ENCODE measurements at regions not wholly inside any gene's neighbourhood (a gene's known extent, or its start where the extent isn't known, plus 50 kb on each side); places are given as distances from the start of the nearest gene placed in this dataset.
"Not testable (repeated sequence)": the region's sequence is repeated elsewhere in the genome, so short reads cannot be mapped to it uniquely, and the experiment has no call there.

DNA sequence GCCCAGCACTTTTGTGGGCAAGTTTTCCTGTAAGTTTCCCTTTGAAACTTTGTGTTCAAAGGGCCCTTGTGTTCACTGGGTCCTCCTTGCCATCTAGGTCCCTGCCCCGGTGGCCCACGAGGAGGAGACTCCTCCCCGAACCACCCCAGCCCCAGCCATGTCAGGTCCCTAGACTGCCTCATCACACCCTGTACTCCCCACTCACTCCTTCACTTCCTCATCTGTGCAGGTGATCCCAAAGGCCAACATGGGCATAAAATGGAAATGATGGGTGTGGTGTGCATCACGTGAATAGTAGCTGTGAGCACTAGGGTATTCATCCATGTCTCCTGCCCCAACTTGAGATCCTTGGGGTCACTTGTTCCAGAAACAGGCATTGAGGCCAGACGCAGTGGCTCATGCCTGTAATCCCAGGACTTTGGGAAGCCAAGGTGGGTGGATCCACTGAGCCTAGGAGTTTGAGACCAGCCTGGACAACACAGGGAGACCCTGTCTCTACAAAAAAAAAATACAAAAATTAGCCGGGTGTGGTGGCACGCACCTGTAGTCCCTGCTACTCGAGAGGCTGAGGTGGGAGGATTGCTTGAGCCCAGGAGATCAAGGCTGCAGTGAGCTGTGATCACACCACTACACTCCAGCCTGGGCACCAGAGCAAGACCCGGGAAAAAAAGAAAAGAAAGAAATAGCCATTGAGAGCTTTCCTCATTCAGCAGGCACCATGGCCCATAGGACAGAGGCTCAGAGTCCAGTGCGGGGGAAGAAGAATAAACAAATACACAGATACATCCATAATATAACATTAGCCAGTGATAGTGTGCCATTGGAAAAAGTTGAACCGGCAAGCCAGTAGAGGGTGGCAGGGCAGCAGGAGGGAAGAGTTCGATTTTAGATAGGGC, 74.5 kb downstream of the KATNIP start:
- TF ChIP-seq, protein P1, sequence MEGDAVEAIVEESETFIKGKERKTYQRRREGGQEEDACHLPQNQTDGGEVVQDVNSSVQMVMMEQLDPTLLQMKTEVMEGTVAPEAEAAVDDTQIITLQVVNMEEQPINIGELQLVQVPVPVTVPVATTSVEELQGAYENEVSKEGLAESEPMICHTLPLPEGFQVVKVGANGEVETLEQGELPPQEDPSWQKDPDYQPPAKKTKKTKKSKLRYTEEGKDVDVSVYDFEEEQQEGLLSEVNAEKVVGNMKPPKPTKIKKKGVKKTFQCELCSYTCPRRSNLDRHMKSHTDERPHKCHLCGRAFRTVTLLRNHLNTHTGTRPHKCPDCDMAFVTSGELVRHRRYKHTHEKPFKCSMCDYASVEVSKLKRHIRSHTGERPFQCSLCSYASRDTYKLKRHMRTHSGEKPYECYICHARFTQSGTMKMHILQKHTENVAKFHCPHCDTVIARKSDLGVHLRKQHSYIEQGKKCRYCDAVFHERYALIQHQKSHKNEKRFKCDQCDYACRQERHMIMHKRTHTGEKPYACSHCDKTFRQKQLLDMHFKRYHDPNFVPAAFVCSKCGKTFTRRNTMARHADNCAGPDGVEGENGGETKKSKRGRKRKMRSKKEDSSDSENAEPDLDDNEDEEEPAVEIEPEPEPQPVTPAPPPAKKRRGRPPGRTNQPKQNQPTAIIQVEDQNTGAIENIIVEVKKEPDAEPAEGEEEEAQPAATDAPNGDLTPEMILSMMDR (IDR thresholded peaks at IDR 0.05; ENCODE audit: poor library complexity, severe bottlenecking) = no peak
- H3K4me1 ChIP-seq (ENCODE audit: insufficient read depth, poor library complexity, severe bottlenecking) = no peaks in the 10 kb centered on the region
- no peaks in the 10 kb centered on the region for H3K36me3 ChIP-seq (ENCODE audit: low read depth)
- ATAC-seq (ENCODE audit: low read depth) = no peak
- no peak for DNase-seq (ENCODE audit: low spot score)
- no peaks in the 10 kb centered on the region for H3K9me3 ChIP-seq (ENCODE audit: severe bottlenecking)
- no peak overlapping the region for H3K27ac ChIP-seq (ENCODE audit: poor library complexity, severe bottlenecking)
- no peak overlapping the region for H3K4me3 ChIP-seq (ENCODE audit: severe bottlenecking)
- H3K27me3 ChIP-seq (ENCODE audit: insufficient read depth, poor library complexity, severe bottlenecking) = no peaks in the 10 kb centered on the region

DNA sequence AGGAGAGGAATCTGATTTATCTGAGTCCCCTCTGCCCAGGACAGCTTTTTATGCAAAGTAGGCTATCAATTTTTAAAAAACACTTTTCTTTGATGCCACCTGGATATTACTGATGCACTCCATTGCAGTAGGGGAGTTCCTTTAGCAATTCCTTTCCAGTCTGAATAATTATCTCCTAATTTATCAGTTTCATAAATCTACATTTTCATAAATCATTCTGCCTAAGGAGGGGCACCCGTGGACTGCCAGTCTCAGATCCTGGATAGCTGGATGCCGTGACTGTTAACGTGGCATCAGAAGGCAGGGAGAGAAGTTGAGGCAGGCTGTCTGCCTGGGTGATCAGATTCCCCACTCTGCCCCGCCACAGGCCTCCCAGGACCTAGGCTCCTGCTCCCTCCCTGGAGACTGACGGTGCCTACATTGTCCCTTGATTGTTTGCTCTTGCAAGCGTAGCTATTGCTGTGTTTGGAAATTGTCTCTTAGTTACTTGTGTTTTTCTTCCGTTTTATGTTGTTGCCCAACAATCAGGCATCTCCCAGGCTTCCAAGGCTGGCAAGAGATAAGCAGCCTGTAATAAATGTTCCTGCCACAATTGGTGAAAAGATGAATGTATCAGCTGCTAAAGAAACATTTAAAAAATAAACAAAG, 75.2 kb downstream of the KATNIP start:
- Histone ChIP-seq H3K36me3 (ENCODE audit: low read depth) (no peaks in the 10 kb centered on the region), H3K9me3 (ENCODE audit: severe bottlenecking) (no peaks in the 10 kb centered on the region), H3K27ac (ENCODE audit: poor library complexity, severe bottlenecking) (no peak overlapping the region), H3K4me1 (ENCODE audit: insufficient read depth, poor library complexity, severe bottlenecking) (no peaks in the 10 kb centered on the region), H3K4me3 (ENCODE audit: severe bottlenecking) (no peak overlapping the region), H3K27me3 (ENCODE audit: insufficient read depth, poor library complexity, severe bottlenecking) (no peaks in the 10 kb centered on the region)
- TF ChIP-seq, protein P1 (IDR thresholded peaks at IDR 0.05; ENCODE audit: poor library complexity, severe bottlenecking) = no peak
- no peak for ATAC-seq (ENCODE audit: low read depth)
- no peak for DNase-seq (ENCODE audit: low spot score)

DNA sequence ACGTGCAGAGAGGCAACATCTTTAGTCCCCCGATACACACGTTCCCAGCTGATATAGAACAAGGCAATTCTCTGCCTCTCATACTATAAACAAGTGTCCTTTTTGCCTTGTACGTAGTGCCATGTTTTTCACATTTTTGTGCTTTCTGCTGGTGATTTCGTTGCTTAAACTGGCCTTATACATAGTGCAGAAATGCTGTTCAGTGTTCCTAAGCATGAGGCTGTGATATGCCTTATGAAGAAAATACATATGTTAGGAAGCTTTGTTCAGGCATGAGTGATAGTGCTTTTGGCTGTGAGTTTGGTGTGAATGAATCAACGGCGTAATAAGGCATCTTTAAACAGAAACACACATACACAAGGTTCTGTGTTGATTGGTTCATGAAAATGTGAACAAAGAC, 77.2 kb downstream of the KATNIP start:
- H3K27ac ChIP-seq (ENCODE audit: poor library complexity, severe bottlenecking) = no peak overlapping the region
- H3K9me3 ChIP-seq (ENCODE audit: severe bottlenecking) = no peaks in the 10 kb centered on the region
- ATAC-seq (ENCODE audit: low read depth) (no peak), DNase-seq (ENCODE audit: low spot score) (no peak)
- TF ChIP-seq, protein P1 (IDR thresholded peaks at IDR 0.05; ENCODE audit: poor library complexity, severe bottlenecking) = no peak
- no peak overlapping the region for H3K4me3 ChIP-seq (ENCODE audit: severe bottlenecking)
- 0 out of 2 replicates have a peak, but pooled peaks cover 4% of the 10 kb centered on the region for H3K36me3 ChIP-seq (ENCODE audit: low read depth)
- H3K27me3 ChIP-seq (ENCODE audit: insufficient read depth, poor library complexity, severe bottlenecking) = no peaks in the 10 kb centered on the region
- H3K4me1 ChIP-seq (ENCODE audit: insufficient read depth, poor library complexity, severe bottlenecking) = no peaks in the 10 kb centered on the region

DNA sequence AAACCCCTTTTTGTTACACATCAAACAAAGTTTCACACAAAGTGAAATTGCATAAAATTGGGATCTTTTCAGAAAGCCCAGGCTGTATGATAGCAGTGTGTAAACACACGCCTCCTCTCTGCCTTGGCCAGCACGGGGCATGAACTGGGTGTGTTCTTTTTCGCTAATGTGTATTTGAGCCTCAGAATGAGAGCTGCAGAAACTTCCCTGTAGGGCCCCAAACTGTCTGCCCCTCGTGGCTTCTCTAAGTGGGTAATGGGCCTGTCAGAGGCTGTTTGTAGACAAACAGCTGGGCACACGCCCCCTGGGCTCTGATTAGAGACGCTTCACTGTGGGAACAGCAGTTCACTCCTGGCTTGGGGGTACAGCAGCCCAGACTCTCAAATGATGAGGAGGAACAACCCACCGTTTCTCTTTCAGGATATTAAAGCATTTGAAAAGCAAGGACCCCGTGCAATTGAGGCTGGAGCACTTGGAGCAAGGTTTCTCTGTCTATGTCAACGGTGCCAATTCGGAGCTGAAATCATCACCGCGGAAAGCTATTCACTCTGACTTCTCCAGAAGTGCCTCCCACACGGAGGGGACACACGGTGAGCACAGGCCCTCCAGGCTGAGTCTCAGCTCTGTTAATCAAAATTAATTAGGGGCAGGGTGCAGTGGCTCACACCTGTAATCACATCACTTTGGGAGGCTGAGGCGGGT, 78.4 kb downstream of the KATNIP start:
- ATAC-seq (ENCODE audit: low read depth) = no peak
- H3K4me1 ChIP-seq (ENCODE audit: insufficient read depth, poor library complexity, severe bottlenecking) = no peaks in the 10 kb centered on the region
- H3K27me3 ChIP-seq (ENCODE audit: insufficient read depth, poor library complexity, severe bottlenecking) = no peaks in the 10 kb centered on the region
- no peak overlapping the region for H3K27ac ChIP-seq (ENCODE audit: poor library complexity, severe bottlenecking)
- no peak for DNase-seq (ENCODE audit: low spot score)
- no peak overlapping the region for H3K4me3 ChIP-seq (ENCODE audit: severe bottlenecking)
- TF ChIP-seq, protein P1 (IDR thresholded peaks at IDR 0.05; ENCODE audit: poor library complexity, severe bottlenecking) = no peak
- H3K36me3 ChIP-seq (ENCODE audit: low read depth) = 0 out of 2 replicates have a peak, but pooled peaks cover 4% of the 10 kb centered on the region
- H3K9me3 ChIP-seq (ENCODE audit: severe bottlenecking) = no peaks in the 10 kb centered on the region

DNA sequence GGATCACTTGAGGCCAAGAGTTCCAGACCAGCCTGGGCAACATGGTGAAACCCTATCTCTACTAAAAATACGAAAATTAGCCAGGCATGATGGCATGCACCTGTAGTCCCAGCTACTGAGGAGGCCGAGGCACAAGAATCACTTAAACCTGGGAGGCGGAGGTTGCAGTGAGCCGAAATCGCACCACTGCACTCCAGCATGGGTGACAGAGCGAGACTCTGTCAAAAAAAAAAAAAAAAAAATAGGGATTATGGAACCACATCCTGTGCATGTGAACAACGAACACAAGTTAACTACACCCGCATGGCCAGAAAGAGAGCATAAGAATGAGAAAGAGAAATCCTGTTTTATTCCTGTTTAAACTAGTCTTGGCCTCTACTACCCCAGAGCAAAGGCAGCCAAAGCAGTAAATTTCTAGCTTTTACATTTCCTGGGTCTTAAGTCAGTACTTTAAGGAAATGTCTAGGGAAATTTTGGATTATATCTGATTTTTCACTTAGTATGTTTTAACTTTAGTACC, 79.1 kb downstream of the KATNIP start:
- not testable (repeated sequence) for ATAC-seq (ENCODE audit: low read depth); H3K4me3 ChIP-seq (ENCODE audit: severe bottlenecking); H3K27ac ChIP-seq (ENCODE audit: poor library complexity, severe bottlenecking); H3K36me3 ChIP-seq (ENCODE audit: low read depth); H3K9me3 ChIP-seq (ENCODE audit: severe bottlenecking); H3K4me1 ChIP-seq (ENCODE audit: insufficient read depth, poor library complexity, severe bottlenecking); H3K27me3 ChIP-seq (ENCODE audit: insufficient read depth, poor library complexity, severe bottlenecking); DNase-seq (ENCODE audit: low spot score)

Measured in RWPE2 (cell line).